K562 (cell line): ENCODE measurements at regions not wholly inside any gene's neighbourhood (a gene's known extent, or its start where the extent isn't known, plus 50 kb on each side); places are given as distances from the start of the nearest gene placed in this dataset.

Experiments used
- ATAC-seq: fragments of 200-7000 bp; cut with Tn5 transposase; 3 replicates; pipeline ENCODE4 v1.9.1; 2020; ENCODE audit warnings: moderate library complexity
- BruUV-seq: library from RNA; stranded (reverse); fragments of 400-500 nt; replicated peaks from 2 replicates; lab custom pipeline; 2021; lab: Mats Ljungman, UMichigan
- CTCF ChIA-PET: fragments of 300-600 bp; formaldehyde crosslinking; extraction: SDS; loops from one replicate; lab custom pipeline; 2021; ENCODE audit warnings: low intra/inter-chr PET ratio; lab: Yijun Ruan, JAX
- POLR2A ChIA-PET: fragments of 300-600, 350-650 bp; sonication (Branson Sonifier 250); formaldehyde crosslinking; extraction: SDS; loops from one replicate; lab custom pipeline; 2021; ENCODE audit warnings: antibody characterized with exemption, inconsistent platforms; lab: Yijun Ruan, JAX
- DNase-seq, 4 experiments: peaks; one replicate each; pipeline versions ENCODE4 v3.0.0 to v3.0.0-alpha.2; 2011 to 2018; ENCODE audit warnings: low spot score in 3 of 4, mixed read lengths in 3 of 4; ENCODE audit errors: extremely low read depth in 1 of 4
- FAIRE-seq: peaks from 2 replicates; lab custom pipeline; 2011; peaks lifted over from hg19 to GRCh38; lab: Jason Lieb, UNC
- H2AFZ ChIP-seq: 2 replicates; pipeline ENCODE4 v1.6.0; 2011; ENCODE audit warnings: low read depth, low read length, control low read depth, inconsistent platforms
- H3K27ac ChIP-seq: fragments of 200-600 bp; 3 replicates; pipeline ENCODE4 v1.8.0; 2011; ENCODE audit warnings: low read depth, mild to moderate bottlenecking, control low read depth, inconsistent platforms, low read length, moderate library complexity, mixed read lengths; ENCODE audit errors: extremely low read depth
- H3K27me3 ChIP-seq, 2 experiments: fragments of 300-600 bp in 1 of 2; 2 replicates in 1 of 2; 3 replicates in 1 of 2; pipeline versions ENCODE4 v1.6.0 to v1.8.0; 2011; ENCODE audit warnings: inconsistent platforms in 2 of 2, low read length in 2 of 2, mild to moderate bottlenecking in 1 of 2, mixed read lengths in 1 of 2, moderate library complexity in 1 of 2; ENCODE audit not compliant: control insufficient read depth in 2 of 2, insufficient read depth in 2 of 2
- H3K36me3 ChIP-seq: fragments of 300-600 bp; 3 replicates; pipeline ENCODE4 v1.8.0; 2011; ENCODE audit warnings: mild to moderate bottlenecking, low read length, inconsistent platforms; ENCODE audit not compliant: control insufficient read depth, insufficient read depth
- H3K4me1 ChIP-seq, 2 experiments: fragments of 200-600 bp in 1 of 2; replicated peaks in 1 of 2; 2 replicates in 1 of 2; 3 replicates in 1 of 2; pipeline versions ENCODE4 v1.5.1 to v1.8.0; 2011; ENCODE audit warnings: inconsistent platforms in 2 of 2, low read length in 2 of 2, mild to moderate bottlenecking in 1 of 2, mixed read lengths in 1 of 2, moderate library complexity in 1 of 2; ENCODE audit not compliant: control insufficient read depth in 2 of 2, insufficient read depth in 2 of 2
- H3K4me2 ChIP-seq: 2 replicates; pipeline ENCODE4 v1.6.1; 2011; ENCODE audit warnings: low read length, control low read depth, inconsistent platforms, mixed read lengths; ENCODE audit not compliant: insufficient read depth
- H3K4me3 ChIP-seq: fragments of 200-600 bp; sonication (generic), shearing (Covaris generic); 2 replicates; pipeline ENCODE4 v1.5.1; 2016; ENCODE audit warnings: control low read depth, inconsistent platforms
- H3K79me2 ChIP-seq: fragments of 200-600 bp; 3 replicates; pipeline ENCODE4 v1.8.0; 2011; ENCODE audit warnings: low read length, inconsistent platforms; ENCODE audit not compliant: control insufficient read depth, insufficient read depth
- H3K9ac ChIP-seq, 2 experiments: 2 replicates each; pipeline versions ENCODE4 v1.6.0 to v1.6.1; 2011; ENCODE audit warnings: low read depth in 2 of 2, low read length in 2 of 2, control low read depth in 1 of 2, inconsistent platforms in 1 of 2, mild to moderate bottlenecking in 1 of 2, mixed read lengths in 1 of 2; ENCODE audit not compliant: insufficient read depth in 1 of 2
- H3K9me1 ChIP-seq: one replicate; pipeline ENCODE4 v1.6.0; 2011; ENCODE audit warnings: inconsistent platforms, mild to moderate bottlenecking, low read length, moderate library complexity; ENCODE audit not compliant: control insufficient read depth, insufficient read depth
- H3K9me3 ChIP-seq: replicated peaks from 2 replicates; pipeline ENCODE4 v1.5.1; 2011; ENCODE audit warnings: low read depth, low read length, inconsistent platforms; ENCODE audit not compliant: control insufficient read depth, insufficient read depth
- H4K20me1 ChIP-seq: replicated peaks from 2 replicates; pipeline ENCODE4 v1.6.1; 2011; ENCODE audit warnings: low read length, inconsistent platforms, mixed read lengths; ENCODE audit not compliant: control insufficient read depth, insufficient read depth
- DNMT1 ChIP-seq: fragments of 450-650 bp; IDR thresholded peaks from 2 replicates; pipeline ENCODE4 v1.6.1; 2016; ENCODE audit warnings: antibody characterized with exemption, mild to moderate bottlenecking
- FOSL1 ChIP-seq: fragments of 200-800 bp; sonication (Bioruptor generic); conservative IDR thresholded peaks from 2 replicates; pipeline ENCODE4 v1.6.1; 2016; ENCODE audit warnings: missing genetic modification characterization, missing compliant biosample characterization
- FOXA3 ChIP-seq, 2 experiments: fragments of 450-650 bp in 1 of 2; sonication (generic) in 1 of 2; formaldehyde crosslinking; IDR thresholded peaks in 1 of 2; conservative IDR thresholded peaks in 1 of 2; 2 replicates each; pipeline versions ENCODE4 v1.4.0 to v1.8.0; 2020 to 2022; ENCODE audit warnings: mild to moderate bottlenecking in 2 of 2, missing genetic modification reagents in 1 of 2
- JUND ChIP-seq, 2 experiments: IDR thresholded peaks; 2 replicates in 1 of 2; 3 replicates in 1 of 2; pipeline ENCODE4 v1.6.1; 2011; ENCODE audit warnings: borderline replicate concordance in 2 of 2, low read depth in 2 of 2, low read length in 2 of 2, improper control_type of control experiment in 1 of 2, missing biosample characterization in 1 of 2, missing genetic modification characterization in 1 of 2, missing genetic modification reagents in 1 of 2
- NFIX ChIP-seq: fragments of 250-450 bp; sonication (Bioruptor Pico); IDR thresholded peaks from 2 replicates; pipeline ENCODE4 v1.4.0; 2020; ENCODE audit warnings: low read depth, mild to moderate bottlenecking, moderate library complexity
- NRF1 ChIP-seq, 2 experiments: fragments of 450-650 bp; IDR thresholded peaks in 1 of 2; conservative IDR thresholded peaks in 1 of 2; 2 replicates each; pipeline ENCODE4 v1.6.1; 2014; ENCODE audit warnings: mild to moderate bottlenecking in 2 of 2
- SMAD1 ChIP-seq: fragments of 150-350 bp; IDR thresholded peaks from 2 replicates; pipeline ENCODE4 v1.6.1; 2014; ENCODE audit warnings: low read length, low read depth; ENCODE audit not compliant: partially characterized antibody
- SMARCE1 ChIP-seq: fragments of 450-650 bp; IDR thresholded peaks from 2 replicates; pipeline ENCODE4 v1.7.1; 2016; ENCODE audit warnings: mild to moderate bottlenecking
- VEZF1 ChIP-seq: fragments of 200-800 bp; sonication (Bioruptor generic); IDR thresholded peaks from 2 replicates; pipeline ENCODE4 v1.6.1; 2017; ENCODE audit warnings: missing genetic modification characterization, missing compliant biosample characterization
- XRCC5 ChIP-seq: fragments of 200-400 bp; formaldehyde crosslinking; IDR thresholded peaks from 2 replicates; pipeline ENCODE4 v1.6.1; 2017; ENCODE audit warnings: low read depth, mild to moderate bottlenecking, low read length
- ZNF12 ChIP-seq: sonication (generic); formaldehyde crosslinking; IDR thresholded peaks from 2 replicates; pipeline ENCODE4 v1.4.0; 2020; ENCODE audit warnings: mild to moderate bottlenecking, missing genetic modification reagents
- ZNF175 ChIP-seq: fragments of 200-800 bp; sonication (Bioruptor generic); IDR thresholded peaks from 2 replicates; pipeline ENCODE4 v1.6.1; 2016; ENCODE audit warnings: low read depth, mild to moderate bottlenecking, missing genetic modification characterization, missing compliant biosample characterization
- WGBS: fragments of 100-300 bp; shearing (Covaris generic); methylation state at CpG from one replicate; pipeline ENCODE4 v1.1.6; 2016; ENCODE audit warnings: low coverage, mixed read lengths; ENCODE audit not compliant: insufficient coverage; ENCODE audit errors: missing lambda C conversion rate; 5-methylcytosine and 5-hydroxymethylcytosine counted together
- in situ Hi-C: fragments of 300-500 bp; cut with MboI; formaldehyde crosslinking; loops from 4 replicates; pipeline ENCODE4 v1.15.0; 2018; ENCODE audit warnings: inconsistent platforms, mixed read lengths
- intact Hi-C: fragments of 100-400 bp; cut with micrococcal nuclease; formaldehyde crosslinking; loops from 2 replicates; pipeline ENCODE4 v1.14.2; 2022

- Histone ChIP-seq H3K4me3 (no peak overlapping the region), H3K27ac (no peak overlapping the region), H3K79me2 (no peaks in the 10 kb centered on the region), H3K27me3 (peaks cover 7 to 28% of the 10 kb centered on the region in 2 experiments; a peak in 3 of 5 replicates), H3K36me3 (no peaks in the 10 kb centered on the region), H2AFZ (no peak overlapping the region), H3K9me1 (no peaks in the 10 kb centered on the region), H3K9ac (no peak overlapping the region), H4K20me1 (no peaks in the 10 kb centered on the region), H3K4me1 (no peaks in the 10 kb centered on the region), H3K4me2 (no peak overlapping the region), H3K9me3 (no peaks in the 10 kb centered on the region)
- in situ Hi-C loops: no loop called here
- WGBS: 1% methylated on average over 6 of the region's 6 CpGs
- TF ChIP-seq DNMT1 (no peak), ZNF175 (CRISPR knock-in tag) (peak; percentile 89), SMAD1 (no peak), ZNF12 (no peak), XRCC5 (no peak), FOXA3 (CRISPR knock-in tag; conservative IDR thresholded peaks at IDR 0.05 in 1 of 2, IDR thresholded peaks at IDR 0.05 in 1 of 2) (0 out of 4 replicates have a peak, but pooled peaks of 1 of the 2 experiments have one; percentile 6), FOSL1 (tag) (peak; percentile 63), VEZF1 (no peak), SMARCE1 (peak; percentile 53; the same call in 1 of the 2 replicates), NRF1 (conservative IDR thresholded peaks at IDR 0.05 in 1 of 2, IDR thresholded peaks at IDR 0.05 in 1 of 2) (no peak), JUND (IDR thresholded peaks at IDR 0.05; ENCODE audit: borderline replicate concordance, low read depth, low read length) (peak; percentile 61), JUND (tag; IDR thresholded peaks at IDR 0.05; ENCODE audit: borderline replicate concordance, low read depth, low read length) (peak; percentile 53; the same call in 1 of the 3 replicates), NFIX (CRISPR knock-in tag) (no peak)
- no TSS peak for BruUV-seq
- POLR2A ChIA-PET: no interaction called here
- intact Hi-C loops: no loop called here
- DNase-seq (no peak), FAIRE-seq (no peak), ATAC-seq (no peak)
- CTCF ChIA-PET: no interaction called here
Observed at GRCh38 chr6:105553171-105553570, 150.3 kb upstream of the PREP start.
